Dedifferentiated amniotic fluid mesenchymal stem cell (primary cell): ENCODE measurements at regions not wholly inside any gene's neighbourhood (a gene's known extent, or its start where the extent isn't known, plus 50 kb on each side); places are given as distances from the start of the nearest gene placed in this dataset.
A peak's percentile ranks its signal among the peaks of the same experiment; 100 is the strongest.

ENCODE experiments used
- DNase-seq: peaks from one replicate; pipeline ENCODE4 v3.0.0-alpha.2; 2016; ENCODE audit errors: extremely low spot score

DNA sequence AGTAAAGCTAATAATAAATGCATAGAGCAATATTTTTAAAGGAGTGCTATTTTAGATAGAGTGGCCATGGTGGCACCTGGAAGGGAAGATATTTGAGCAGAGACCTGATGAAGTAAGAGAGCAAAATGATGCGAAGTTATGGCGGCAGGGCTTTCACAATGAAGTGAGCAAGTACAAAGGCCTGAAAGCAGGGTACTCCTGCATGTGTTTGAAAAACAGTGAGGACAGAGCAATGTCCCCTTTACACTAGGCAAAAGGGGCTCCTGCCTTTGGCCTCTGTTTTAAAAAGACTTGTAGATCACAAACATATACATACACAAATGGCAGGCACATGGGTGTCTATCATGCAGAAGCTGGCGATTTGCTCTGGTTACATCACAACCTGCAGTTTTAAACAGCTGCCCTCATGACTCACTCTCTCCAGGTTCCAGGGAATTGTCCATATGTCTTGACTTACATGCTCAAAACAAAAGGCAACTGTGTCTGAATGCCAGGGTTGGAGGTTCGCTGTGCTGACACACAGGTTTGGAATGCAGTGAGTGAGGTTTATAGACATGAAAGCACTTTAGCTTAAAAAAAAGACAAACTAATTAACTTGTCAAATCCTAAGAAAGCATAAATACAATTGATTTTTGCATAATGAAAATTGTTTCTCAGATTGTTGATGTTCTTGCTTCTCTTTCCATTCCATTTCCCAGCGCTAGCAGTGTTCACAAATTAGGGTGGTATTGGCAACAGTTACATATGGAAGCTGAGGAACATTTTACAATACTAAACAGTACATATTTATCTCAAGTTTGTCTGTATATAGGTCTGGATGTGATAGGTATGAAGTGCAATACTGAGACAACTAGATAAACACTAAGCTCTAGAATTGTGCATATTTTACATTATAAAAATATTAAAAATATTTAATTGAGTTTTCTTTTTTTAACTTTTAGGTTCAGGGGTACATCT lies 313.9 kb downstream of the BARHL2 start:
- DNase-seq, result peak; percentile 86

GRCh38 chr1:90400131-90400530 lies 317.0 kb downstream of the BARHL2 start:
- no peak for DNase-seq

GRCh38 chr1:90396917-90397316 lies 320.2 kb downstream of the BARHL2 start:
- DNase-seq, result no peak

DNA sequence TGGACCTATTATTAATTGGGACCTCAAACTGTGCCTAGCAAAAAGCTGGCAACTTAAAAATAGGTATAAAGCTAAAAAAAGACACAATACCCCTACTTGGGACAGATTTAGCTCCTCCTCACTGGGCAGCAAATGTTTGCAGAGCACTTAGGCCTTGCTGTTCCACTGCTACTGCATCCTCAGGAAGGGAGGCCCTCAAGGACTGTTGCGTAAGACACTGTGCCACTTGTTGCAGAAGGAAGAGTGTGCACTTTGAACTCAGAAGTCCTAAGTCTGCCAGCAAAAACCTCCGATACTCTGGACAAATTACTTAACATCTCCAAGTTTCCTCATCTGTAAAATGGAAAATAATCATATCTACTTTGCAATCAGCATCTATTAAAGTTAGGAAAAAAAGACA lies 322.9 kb downstream of the BARHL2 start:
- no peak for DNase-seq

GRCh38 chr1:90393025-90393424 lies 324.1 kb downstream of the BARHL2 start:
- DNase-seq, result no peak

- DNase-seq, result no peak
Measured at GRCh38 chr1:90391126-90391525, 326.0 kb downstream of the BARHL2 start.

GRCh38 chr1:90387805-90388204 lies 329.3 kb downstream of the BARHL2 start:
- no peak for DNase-seq

DNA sequence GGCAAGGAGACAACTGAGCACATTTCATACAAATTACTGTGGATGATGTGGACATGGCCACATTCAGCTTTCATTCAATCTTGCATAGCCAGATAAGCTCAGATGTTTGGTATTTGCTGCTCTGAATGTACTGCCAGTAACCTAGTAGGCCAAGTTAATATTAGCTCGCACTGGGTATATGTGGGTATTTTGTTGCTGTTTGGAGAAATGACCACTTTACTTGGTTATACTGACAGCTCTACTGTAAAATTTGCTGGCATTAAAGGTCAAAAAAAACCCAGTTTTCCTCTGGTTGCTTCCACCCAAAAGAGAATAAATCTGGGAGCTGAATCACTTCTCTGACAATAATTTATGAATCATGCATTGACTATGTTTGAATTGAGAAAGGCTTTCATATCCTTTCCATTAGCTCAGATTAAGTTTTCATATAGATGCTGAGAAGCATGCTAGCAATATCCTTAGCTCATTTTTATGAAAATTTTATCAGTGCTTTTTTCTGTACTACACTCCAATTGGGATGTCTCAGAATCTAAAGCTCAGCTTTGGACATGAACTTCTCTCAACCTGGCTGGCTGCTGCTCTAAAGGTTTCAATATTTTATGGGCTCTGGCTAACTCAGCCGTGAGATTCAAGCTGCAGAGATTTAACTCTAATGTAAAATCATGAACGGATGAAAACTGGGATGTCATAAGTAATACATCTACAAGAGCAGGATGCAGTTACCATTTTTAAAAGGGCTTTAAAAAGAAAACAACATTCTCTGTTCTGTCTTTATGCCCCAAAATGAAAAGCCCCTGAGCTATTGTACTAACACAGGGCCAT lies 330.0 kb downstream of the BARHL2 start:
- DNase-seq, result peak; percentile 48

- DNase-seq, result no peak
Measured at GRCh38 chr1:90384193-90384592, 332.9 kb downstream of the BARHL2 start.

DNA sequence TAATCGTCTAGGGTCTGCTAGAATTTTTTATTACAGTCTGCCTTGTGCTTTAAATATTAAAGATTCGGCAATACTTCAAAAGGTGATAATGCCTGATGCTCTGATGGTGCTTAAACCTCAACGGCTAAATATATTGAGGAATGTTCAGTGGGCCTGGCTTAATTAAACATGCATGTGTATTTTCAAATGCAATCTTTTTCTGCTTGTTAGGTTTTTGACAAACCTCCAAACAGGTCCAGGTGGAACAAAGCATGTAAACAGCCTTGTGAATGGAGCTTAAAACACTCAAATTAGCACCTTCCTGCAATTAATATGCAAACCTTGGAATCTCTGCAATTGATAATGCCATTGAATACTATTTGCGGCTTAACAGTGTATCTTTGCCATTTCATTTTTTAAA lies 334.9 kb downstream of the BARHL2 start:
- DNase-seq, result no peak

DNA sequence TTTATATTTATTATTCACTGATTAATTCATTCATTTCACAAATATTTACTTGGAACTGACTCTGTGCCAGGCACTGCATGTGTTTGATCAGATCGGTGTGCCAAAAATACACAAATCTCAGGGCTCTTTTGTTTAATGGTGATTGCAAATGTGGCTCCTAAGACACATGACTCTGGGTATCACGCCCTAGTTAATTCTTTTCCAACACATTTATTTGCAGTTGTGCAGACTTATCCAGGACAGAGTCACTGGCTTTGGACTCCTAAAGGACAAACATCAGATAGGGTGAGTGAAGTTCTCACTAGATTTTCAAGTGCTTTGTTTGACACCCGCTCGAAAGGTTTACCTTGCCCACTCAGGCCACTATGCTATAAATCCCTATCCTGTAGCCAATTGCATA lies 335.5 kb downstream of the BARHL2 start:
- no peak for DNase-seq

DNA sequence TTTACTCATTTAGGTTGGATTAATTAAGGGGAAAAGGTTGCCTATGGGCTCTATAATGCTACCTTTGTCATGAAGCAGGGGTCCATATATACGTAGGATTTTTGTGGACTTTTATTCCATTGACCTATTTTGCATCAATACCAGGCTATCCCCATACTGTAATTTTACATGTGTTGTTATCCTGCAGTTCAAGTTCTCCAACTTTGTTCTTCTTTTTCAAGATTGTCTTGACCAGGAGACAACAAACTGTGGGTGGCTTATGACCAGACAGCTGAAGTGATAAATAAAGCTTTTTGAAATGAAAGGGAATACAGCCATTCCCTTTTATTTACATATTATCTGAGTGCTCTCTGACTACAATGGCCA lies 345.7 kb downstream of the BARHL2 start:
- no peak for DNase-seq

DNA sequence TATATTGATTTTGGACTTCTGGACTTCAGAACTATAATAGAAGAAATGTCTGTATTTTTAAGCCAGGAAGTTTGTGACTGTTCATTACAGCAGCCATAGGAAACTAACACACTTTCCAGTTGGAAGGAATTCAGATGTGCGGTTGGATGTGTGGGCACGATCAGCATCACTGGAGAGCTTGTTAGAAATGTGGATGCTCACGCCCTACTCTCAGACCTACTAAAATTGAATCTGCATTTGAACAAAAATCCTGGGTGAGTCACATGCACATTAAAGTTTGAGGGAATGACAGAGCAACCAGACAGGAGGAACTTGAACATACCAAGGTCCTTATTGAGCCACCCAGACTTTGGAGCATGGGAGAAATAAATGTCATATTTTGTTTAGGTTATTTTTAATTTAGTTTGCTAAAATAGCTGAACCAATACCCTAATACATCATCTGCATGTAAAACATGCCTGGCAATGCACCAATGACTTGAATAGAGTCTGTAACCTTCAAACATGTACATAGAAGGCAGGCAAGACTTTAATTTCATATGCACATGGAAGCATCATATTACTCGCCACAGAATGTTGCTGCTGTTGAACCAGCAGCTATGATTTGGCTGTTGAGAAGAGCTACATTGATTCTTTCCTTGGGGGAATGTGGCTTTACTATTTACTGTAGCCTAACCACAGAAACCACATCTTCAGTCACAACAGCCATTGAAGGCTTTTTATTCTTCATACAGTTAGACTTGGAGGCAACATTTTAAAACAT lies 346.2 kb downstream of the BARHL2 start:
- no peak for DNase-seq

- no peak for DNase-seq
Measured at GRCh38 chr1:90362163-90362562, 354.9 kb downstream of the BARHL2 start.

DNA sequence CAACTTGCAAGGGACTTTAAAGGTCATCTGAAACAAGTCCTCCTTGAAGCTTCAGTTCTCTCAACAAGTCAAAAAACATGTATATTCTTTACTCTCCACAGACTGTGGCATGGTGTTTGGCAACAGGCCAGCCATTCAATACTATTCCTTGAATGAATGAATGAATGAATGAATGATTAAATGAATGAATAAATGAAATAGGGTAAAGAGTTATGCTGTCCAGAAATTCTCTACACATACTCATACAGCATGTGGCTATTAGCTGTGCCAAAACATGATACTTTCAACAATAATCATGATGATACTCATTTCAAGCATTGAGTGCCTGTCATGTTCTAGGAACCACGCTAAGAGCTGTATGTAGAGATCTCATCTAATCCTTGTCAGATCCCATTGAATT lies 356.1 kb downstream of the BARHL2 start:
- DNase-seq, result no peak

DNA sequence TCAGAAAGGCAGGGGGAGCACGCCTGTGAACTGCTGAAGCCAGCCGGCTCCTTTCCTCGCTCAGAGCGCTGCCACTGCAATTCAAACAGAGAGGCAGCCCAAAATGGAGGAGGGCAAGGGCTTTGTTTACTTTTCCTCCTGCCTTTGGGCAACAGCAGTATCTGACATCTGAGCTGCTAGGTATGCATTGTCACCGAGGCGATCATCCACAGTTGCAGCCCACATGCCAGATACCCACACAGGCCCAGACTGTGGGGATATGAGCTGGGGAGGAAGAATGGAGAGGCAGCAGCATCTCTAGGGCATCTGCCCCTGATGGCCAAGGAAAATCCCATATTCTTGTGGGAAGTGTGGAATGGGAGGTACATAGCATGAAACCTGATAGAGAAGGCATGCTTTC lies 357.1 kb downstream of the BARHL2 start:
- DNase-seq, result no peak

DNA sequence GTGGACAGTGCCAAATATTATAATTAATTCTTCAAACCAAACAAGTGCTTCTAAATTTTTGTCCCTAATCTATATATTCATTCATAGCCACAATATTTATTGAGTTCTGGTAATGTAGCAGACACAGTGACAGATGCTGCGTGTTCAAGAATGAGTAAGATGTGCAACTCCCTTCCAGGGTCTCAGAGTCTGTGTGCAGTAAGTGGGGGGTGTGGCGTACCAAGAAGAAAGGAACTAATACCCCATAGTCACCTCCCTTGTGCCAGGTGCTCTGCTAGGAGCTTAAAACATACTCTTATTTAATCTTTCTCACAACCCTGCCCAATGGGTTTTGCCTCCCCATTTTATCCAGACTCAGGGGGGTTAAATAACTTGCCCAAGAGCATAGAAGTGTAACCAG lies 358.7 kb downstream of the BARHL2 start:
- no peak for DNase-seq

GRCh38 chr1:90357995-90358394 lies 359.1 kb downstream of the BARHL2 start:
- DNase-seq, result no peak

- DNase-seq, result no peak
Measured at GRCh38 chr1:90356991-90357390, 360.1 kb downstream of the BARHL2 start.

- no peak for DNase-seq
Measured at GRCh38 chr1:90356101-90356500, 361.0 kb downstream of the BARHL2 start.

- no peak for DNase-seq
Measured at GRCh38 chr1:90354704-90355103, 359.8 kb downstream of the ZNF326 start.

- DNase-seq, result no peak
Measured at GRCh38 chr1:90351019-90351418, 356.1 kb downstream of the ZNF326 start.
